H1 (cell line): ENCODE measurements at regions not wholly inside any gene's neighbourhood (a gene's known extent, or its start where the extent isn't known, plus 50 kb on each side); places are given as distances from the start of the nearest gene placed in this dataset.

Experiments used
- CBX8 ChIP-seq: fragments of 300-800, 300-1000 bp; sonication (generic); IDR thresholded peaks from 2 replicates; pipeline ENCODE4 v1.7.1; 2016; ENCODE audit warnings: low read depth, low read length, borderline replicate concordance
- TF ChIP-seq, protein P1 (sequence below): IDR thresholded peaks from 2 replicates; pipeline ENCODE4 v1.6.1; 2012; ENCODE audit warnings: low read length, inconsistent platforms

DNA sequence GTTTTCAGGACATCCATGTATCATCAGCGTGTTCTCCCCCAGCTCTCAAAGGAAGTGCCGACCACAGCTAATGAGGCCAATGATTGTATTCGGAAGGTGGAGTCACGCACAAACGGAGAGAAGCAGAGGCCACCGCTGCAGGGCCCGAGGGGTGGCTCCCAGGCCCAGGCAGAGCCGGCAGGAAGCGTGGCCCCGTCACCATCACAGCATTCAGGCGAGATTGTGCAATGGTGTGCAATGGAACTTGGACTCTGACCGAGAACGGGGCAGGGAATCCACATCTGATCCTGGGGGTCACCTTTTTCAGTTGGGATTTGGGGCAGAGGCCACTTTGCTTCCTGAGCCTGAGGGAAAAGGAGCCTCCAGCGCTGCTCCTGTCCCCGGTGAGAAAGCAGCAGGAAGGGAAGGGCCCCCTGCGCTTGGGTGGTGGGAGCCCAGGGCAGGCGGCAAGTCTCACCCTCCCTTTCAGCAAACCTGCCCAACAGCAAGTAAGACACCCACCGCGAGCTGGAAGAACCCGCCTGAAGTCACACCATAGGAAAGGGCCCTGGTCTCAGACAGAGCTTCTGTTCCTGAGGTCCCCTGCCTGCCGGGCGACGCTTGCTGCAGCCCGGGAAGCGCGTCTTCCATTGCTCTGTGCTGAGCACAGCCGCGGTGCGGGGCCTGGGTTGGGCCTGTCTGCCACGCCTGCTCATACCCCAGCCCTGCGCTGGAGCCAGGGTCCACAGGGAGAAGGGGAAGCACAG is 1430.7 kb downstream of the BRD1 start:
- TF ChIP-seq, protein P1, sequence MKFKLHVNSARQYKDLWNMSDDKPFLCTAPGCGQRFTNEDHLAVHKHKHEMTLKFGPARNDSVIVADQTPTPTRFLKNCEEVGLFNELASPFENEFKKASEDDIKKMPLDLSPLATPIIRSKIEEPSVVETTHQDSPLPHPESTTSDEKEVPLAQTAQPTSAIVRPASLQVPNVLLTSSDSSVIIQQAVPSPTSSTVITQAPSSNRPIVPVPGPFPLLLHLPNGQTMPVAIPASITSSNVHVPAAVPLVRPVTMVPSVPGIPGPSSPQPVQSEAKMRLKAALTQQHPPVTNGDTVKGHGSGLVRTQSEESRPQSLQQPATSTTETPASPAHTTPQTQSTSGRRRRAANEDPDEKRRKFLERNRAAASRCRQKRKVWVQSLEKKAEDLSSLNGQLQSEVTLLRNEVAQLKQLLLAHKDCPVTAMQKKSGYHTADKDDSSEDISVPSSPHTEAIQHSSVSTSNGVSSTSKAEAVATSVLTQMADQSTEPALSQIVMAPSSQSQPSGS, result no peak
- no peak for TF ChIP-seq CBX8
